HG02623 (cell line): ENCODE measurements at regions not wholly inside any gene's neighbourhood (a gene's known extent, or its start where the extent isn't known, plus 50 kb on each side); places are given as distances from the start of the nearest gene placed in this dataset.
"Not testable (repeated sequence)": the region's sequence is repeated elsewhere in the genome, so short reads cannot be mapped to it uniquely, and the experiment has no call there.

Experiments used
- ATAC-seq: cut with Tn5 transposase; IDR thresholded peaks from one replicate; pipeline ENCODE4 v1.9.1; 2021; ENCODE audit warnings: moderate library complexity; ENCODE audit not compliant: unreplicated experiment

GRCh38 chr5:51558682-51559081, 175.4 kb downstream of the ISL1 start:
- no peak for ATAC-seq

- no peak for ATAC-seq
Measured at GRCh38 chr5:51559339-51559738, 176.1 kb downstream of the ISL1 start.

- no peak for ATAC-seq
Measured at GRCh38 chr5:51559921-51560658, 176.8 kb downstream of the ISL1 start.

- ATAC-seq, result no peak
Measured at GRCh38 chr5:51566953-51567352, 183.7 kb downstream of the ISL1 start.

- ATAC-seq, result no peak
Measured at GRCh38 chr5:51567636-51568035, 184.4 kb downstream of the ISL1 start.

- no peak for ATAC-seq
Measured at GRCh38 chr5:51573835-51574234, 190.6 kb downstream of the ISL1 start.

GRCh38 chr5:51582871-51583394, 199.7 kb downstream of the ISL1 start:
- no peak for ATAC-seq

- no peak for ATAC-seq
Measured at GRCh38 chr5:51598026-51598425, 214.8 kb downstream of the ISL1 start.

- no peak for ATAC-seq
Measured at GRCh38 chr5:51599587-51599986, 216.3 kb downstream of the ISL1 start.

GRCh38 chr5:51604324-51604723, 221.1 kb downstream of the ISL1 start:
- ATAC-seq, result no peak

GRCh38 chr5:51606921-51607320, 223.7 kb downstream of the ISL1 start:
- ATAC-seq, result no peak

GRCh38 chr5:51618234-51618633, 235.0 kb downstream of the ISL1 start:
- no peak for ATAC-seq

GRCh38 chr5:51621156-51621555, 237.9 kb downstream of the ISL1 start:
- no peak for ATAC-seq

- no peak for ATAC-seq
Measured at GRCh38 chr5:51622161-51622790, 239.0 kb downstream of the ISL1 start.

GRCh38 chr5:51625224-51625968, 242.1 kb downstream of the ISL1 start:
- ATAC-seq, result no peak

GRCh38 chr5:51632027-51632426, 248.8 kb downstream of the ISL1 start:
- no peak for ATAC-seq

GRCh38 chr5:51632793-51633192, 249.5 kb downstream of the ISL1 start:
- ATAC-seq, result no peak

GRCh38 chr5:51636973-51637372, 253.7 kb downstream of the ISL1 start:
- ATAC-seq, result not testable (repeated sequence)

- ATAC-seq, result no peak
Measured at GRCh38 chr5:51644976-51645375, 261.7 kb downstream of the ISL1 start.

GRCh38 chr5:51646482-51646881, 263.2 kb downstream of the ISL1 start:
- no peak for ATAC-seq

- no peak for ATAC-seq
Measured at GRCh38 chr5:51650824-51651223, 267.6 kb downstream of the ISL1 start.

- no peak for ATAC-seq
Measured at GRCh38 chr5:51651476-51651875, 268.2 kb downstream of the ISL1 start.
